HG02981 (cell line): ENCODE measurements at regions not wholly inside any gene's neighbourhood (a gene's known extent, or its start where the extent isn't known, plus 50 kb on each side); places are given as distances from the start of the nearest gene placed in this dataset.
"Not testable (repeated sequence)": the region's sequence is repeated elsewhere in the genome, so short reads cannot be mapped to it uniquely, and the experiment has no call there.

Source experiments
- ATAC-seq: cut with Tn5 transposase; IDR thresholded peaks from one replicate; pipeline ENCODE4 v1.9.1; 2021; ENCODE audit warnings: mild to moderate bottlenecking, moderate library complexity; ENCODE audit not compliant: unreplicated experiment

- ATAC-seq, result no peak
Observed at GRCh38 chr2:39930175-39930917, 151.3 kb upstream of the THUMPD2 start.

GRCh38 chr2:39929531-39929930 lies 150.5 kb upstream of the THUMPD2 start:
- ATAC-seq, result no peak

GRCh38 chr2:39925312-39925711 lies 146.3 kb upstream of the THUMPD2 start:
- no peak for ATAC-seq

- ATAC-seq, result no peak
Observed at GRCh38 chr2:39923455-39923854, 144.4 kb upstream of the THUMPD2 start.

- ATAC-seq, result no peak
Observed at GRCh38 chr2:39922679-39923405, 143.8 kb upstream of the THUMPD2 start.

GRCh38 chr2:39920307-39920801 lies 141.3 kb upstream of the THUMPD2 start:
- ATAC-seq, result no peak

GRCh38 chr2:39919511-39920306 lies 140.7 kb upstream of the THUMPD2 start:
- no peak for ATAC-seq

- ATAC-seq, result no peak
Observed at GRCh38 chr2:39918886-39919285, 139.8 kb upstream of the THUMPD2 start.

- not testable (repeated sequence) for ATAC-seq
Observed at GRCh38 chr2:39917371-39917770, 138.3 kb upstream of the THUMPD2 start.

GRCh38 chr2:39914949-39915348 lies 135.9 kb upstream of the THUMPD2 start:
- no peak for ATAC-seq

- peak; percentile 68 for ATAC-seq
Observed at GRCh38 chr2:39913648-39914461, 134.8 kb upstream of the THUMPD2 start.

- ATAC-seq, result no peak
Observed at GRCh38 chr2:39902103-39902502, 123.0 kb upstream of the THUMPD2 start.

- ATAC-seq, result no peak
Observed at GRCh38 chr2:39898934-39899333, 119.9 kb upstream of the THUMPD2 start.

GRCh38 chr2:39897273-39897672 lies 118.2 kb upstream of the THUMPD2 start:
- ATAC-seq, result no peak

GRCh38 chr2:39894082-39894481 lies 115.0 kb upstream of the THUMPD2 start:
- ATAC-seq, result no peak

GRCh38 chr2:39893616-39894015 lies 114.6 kb upstream of the THUMPD2 start:
- ATAC-seq, result no peak

- ATAC-seq, result no peak
Observed at GRCh38 chr2:39881948-39882347, 102.9 kb upstream of the THUMPD2 start.

GRCh38 chr2:39881494-39881893 lies 102.4 kb upstream of the THUMPD2 start:
- ATAC-seq, result no peak

GRCh38 chr2:39879001-39879400 lies 99.9 kb upstream of the THUMPD2 start:
- ATAC-seq, result not testable (repeated sequence)

GRCh38 chr2:39875914-39876267 lies 96.8 kb upstream of the THUMPD2 start:
- no peak for ATAC-seq
